Activated naive CD4-positive, alpha-beta T cell treated with anti-CD3 and anti-CD28 coated beads, Interleukin-2, amount 50 U/mL, for 72 hours (primary cell): ENCODE measurements at regions not wholly inside any gene's neighbourhood (a gene's known extent, or its start where the extent isn't known, plus 50 kb on each side); places are given as distances from the start of the nearest gene placed in this dataset.
A peak's percentile ranks its signal among the peaks of the same experiment; 100 is the strongest.

ENCODE experiments used
- ATAC-seq, 2 donors: fragments of 150-1000 bp; cut with Tn5 transposase; 2 replicates each; pipeline ENCODE4 v1.10.0; 2021; ENCODE audit warnings: mild to moderate bottlenecking in 2 of 2, moderate library complexity in 2 of 2
- DNase-seq, 2 donors: peaks; one replicate each; pipeline ENCODE4 v3.0.0; 2021 to 2022; ENCODE audit warnings: low spot score in 2 of 2
- H3K27ac Mint-ChIP-seq, 2 donors: one replicate each; pipeline ENCODE4 v1.8.0; 2022; ENCODE audit warnings: mild to moderate bottlenecking in 2 of 2, mixed read lengths in 2 of 2
- H3K36me3 Mint-ChIP-seq, 2 donors: one replicate each; pipeline ENCODE4 v1.8.0; 2022; ENCODE audit warnings: mixed read lengths in 2 of 2
- H3K9me3 Mint-ChIP-seq, 2 donors: one replicate each; pipeline ENCODE4 v1.8.0; 2022; ENCODE audit warnings: mixed read lengths in 2 of 2

GRCh38 chrY:15455980-15456469, 931.7 kb downstream of the NLGN4Y start:
- no peaks in the 10 kb centered on the region for H3K9me3 Mint-ChIP-seq
- peaks cover 0 to 6% of the 10 kb centered on the region in 2 donors for H3K36me3 Mint-ChIP-seq
- DNase-seq (peak; percentile 46 to 79), ATAC-seq (peak; percentile 76 to 80)
- H3K27ac Mint-ChIP-seq: peak overlapping the region; percentile 65 to 85

GRCh38 chrY:15456491-15456890, 932.2 kb downstream of the NLGN4Y start:
- no peaks in the 10 kb centered on the region for H3K9me3 Mint-ChIP-seq
- peaks cover 0 to 6% of the 10 kb centered on the region in 2 donors for H3K36me3 Mint-ChIP-seq
- DNase-seq (no peak), ATAC-seq (peak in 1 of 2 donors; percentile 7)
- peak overlapping the region; percentile 65 to 85 for H3K27ac Mint-ChIP-seq

GRCh38 chrY:15457682-15458081, 933.4 kb downstream of the NLGN4Y start:
- Mint-ChIP-seq H3K27ac (no peak overlapping the region), H3K9me3 (no peaks in the 10 kb centered on the region), H3K36me3 (peaks cover 0 to 6% of the 10 kb centered on the region in 2 donors)
- peak; percentile 36 to 71 for ATAC-seq
- no peak for DNase-seq

- peak in 1 of 2 donors; percentile 21 for ATAC-seq
- H3K27ac Mint-ChIP-seq: no peak overlapping the region
- no peak for DNase-seq
- peaks cover 0 to 6% of the 10 kb centered on the region in 2 donors for H3K36me3 Mint-ChIP-seq
- H3K9me3 Mint-ChIP-seq: no peaks in the 10 kb centered on the region
These were observed 934.1 kb downstream of the NLGN4Y start for GRCh38 chrY:15458426-15458825.

- ATAC-seq (no peak), DNase-seq (no peak)
- no peaks in the 10 kb centered on the region for H3K36me3 Mint-ChIP-seq
- no peaks in the 10 kb centered on the region for H3K9me3 Mint-ChIP-seq
- no peak overlapping the region for H3K27ac Mint-ChIP-seq
These were observed 941.6 kb downstream of the NLGN4Y start for GRCh38 chrY:15465880-15466279.

GRCh38 chrY:15466891-15467290, 942.6 kb downstream of the NLGN4Y start:
- no peak for DNase-seq
- no peaks in the 10 kb centered on the region for H3K36me3 Mint-ChIP-seq
- no peak for ATAC-seq
- no peaks in the 10 kb centered on the region for H3K9me3 Mint-ChIP-seq
- no peak overlapping the region for H3K27ac Mint-ChIP-seq

- no peaks in the 10 kb centered on the region for H3K36me3 Mint-ChIP-seq
These were observed 943.8 kb downstream of the NLGN4Y start for GRCh38 chrY:15468091-15468490.

GRCh38 chrY:15471371-15471770, 947.0 kb downstream of the NLGN4Y start:
- no peak overlapping the region for H3K27ac Mint-ChIP-seq
- H3K36me3 Mint-ChIP-seq: no peaks in the 10 kb centered on the region
- no peaks in the 10 kb centered on the region for H3K9me3 Mint-ChIP-seq
- ATAC-seq (no peak), DNase-seq (no peak)

More at GRCh38 chrY:15468091-15468490, 943.8 kb downstream of the NLGN4Y start:
- no peak for ATAC-seq
- DNase-seq: no peak
- no peak overlapping the region for H3K27ac Mint-ChIP-seq
- no peaks in the 10 kb centered on the region for H3K9me3 Mint-ChIP-seq

GRCh38 chrY:15478348-15478963, 954.1 kb downstream of the NLGN4Y start:
- no peak for DNase-seq
- no peaks in the 10 kb centered on the region for H3K36me3 Mint-ChIP-seq
- no peak overlapping the region for H3K27ac Mint-ChIP-seq
- ATAC-seq: no peak
- no peaks in the 10 kb centered on the region for H3K9me3 Mint-ChIP-seq

- ATAC-seq: no peak
- no peak for DNase-seq
- peaks cover 0 to 2% of the 10 kb centered on the region in 2 donors for H3K36me3 Mint-ChIP-seq
- no peak overlapping the region for H3K27ac Mint-ChIP-seq
- H3K9me3 Mint-ChIP-seq: no peaks in the 10 kb centered on the region
These were observed 976.2 kb downstream of the NLGN4Y start for GRCh38 chrY:15500536-15500935.

GRCh38 chrY:15501181-15501580, 976.9 kb downstream of the NLGN4Y start:
- DNase-seq (no peak), ATAC-seq (no peak)
- Mint-ChIP-seq H3K36me3 (peaks cover 0 to 5% of the 10 kb centered on the region in 2 donors), H3K9me3 (no peaks in the 10 kb centered on the region), H3K27ac (no peak overlapping the region)

GRCh38 chrY:15510288-15510687, 986.0 kb downstream of the NLGN4Y start:
- Mint-ChIP-seq H3K27ac (no peak overlapping the region), H3K9me3 (no peaks in the 10 kb centered on the region), H3K36me3 (peaks cover 0 to 5% of the 10 kb centered on the region in 2 donors)
- no peak for DNase-seq
- no peak for ATAC-seq

- DNase-seq (no peak), ATAC-seq (no peak)
- no peaks in the 10 kb centered on the region for H3K9me3 Mint-ChIP-seq
- no peaks in the 10 kb centered on the region for H3K36me3 Mint-ChIP-seq
- H3K27ac Mint-ChIP-seq: no peak overlapping the region
These were observed 986.8 kb downstream of the NLGN4Y start for GRCh38 chrY:15510984-15511650.

- no peak for ATAC-seq
- peaks cover 0 to 6% of the 10 kb centered on the region in 2 donors for H3K36me3 Mint-ChIP-seq
- DNase-seq: no peak
- H3K9me3 Mint-ChIP-seq: no peaks in the 10 kb centered on the region
- H3K27ac Mint-ChIP-seq: peak overlapping the region in 1 of 2 donors; percentile 74
These were observed 1010.8 kb downstream of the NLGN4Y start for GRCh38 chrY:15535131-15535530.

- Mint-ChIP-seq H3K27ac (peak overlapping the region; percentile 74 to 97), H3K36me3 (peaks cover 0 to 6% of the 10 kb centered on the region in 2 donors), H3K9me3 (no peaks in the 10 kb centered on the region)
- DNase-seq (no peak), ATAC-seq (peak; percentile 95 to 99)
These were observed 1011.6 kb downstream of the NLGN4Y start for GRCh38 chrY:15535784-15536511.

GRCh38 chrY:15540516-15540915, 1016.2 kb downstream of the NLGN4Y start:
- DNase-seq: no peak
- peaks cover 0 to 6% of the 10 kb centered on the region in 2 donors for H3K36me3 Mint-ChIP-seq
- no peak overlapping the region for H3K27ac Mint-ChIP-seq
- H3K9me3 Mint-ChIP-seq: no peaks in the 10 kb centered on the region
- ATAC-seq: no peak

- peaks cover 5% of the 10 kb centered on the region in 2 donors for H3K9me3 Mint-ChIP-seq
- no peak overlapping the region for H3K27ac Mint-ChIP-seq
- H3K36me3 Mint-ChIP-seq: no peaks in the 10 kb centered on the region
- DNase-seq (no peak), ATAC-seq (peak in 1 of 2 donors; percentile 90)
These were observed 1021.9 kb downstream of the NLGN4Y start for GRCh38 chrY:15546177-15546754.
